ENCODE measurements at regions not wholly inside any gene's neighbourhood (a gene's known extent, or its start where the extent isn't known, plus 50 kb on each side); places are given as distances from the start of the nearest gene placed in this dataset.

DNA sequence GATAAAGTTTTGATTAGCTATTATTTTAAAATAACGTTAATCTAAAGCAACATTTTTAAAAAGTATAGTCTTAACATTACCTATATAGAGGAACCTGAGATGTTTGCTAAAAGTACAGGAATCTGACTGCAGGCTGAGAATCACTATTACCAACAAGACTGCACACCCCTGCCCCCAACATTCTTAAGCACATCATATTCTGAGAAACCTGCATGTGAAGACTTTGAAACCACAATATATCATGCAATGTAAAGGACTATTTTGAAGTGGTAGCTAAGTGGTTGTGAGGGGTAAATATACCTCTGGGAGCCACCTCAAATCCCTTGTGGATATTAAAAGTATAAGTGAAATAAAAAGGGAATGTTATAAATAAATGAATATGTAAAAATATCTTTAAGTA, 119.0 kb upstream of the KLF12 start:
- TF ChIP-seq, protein P1, sequence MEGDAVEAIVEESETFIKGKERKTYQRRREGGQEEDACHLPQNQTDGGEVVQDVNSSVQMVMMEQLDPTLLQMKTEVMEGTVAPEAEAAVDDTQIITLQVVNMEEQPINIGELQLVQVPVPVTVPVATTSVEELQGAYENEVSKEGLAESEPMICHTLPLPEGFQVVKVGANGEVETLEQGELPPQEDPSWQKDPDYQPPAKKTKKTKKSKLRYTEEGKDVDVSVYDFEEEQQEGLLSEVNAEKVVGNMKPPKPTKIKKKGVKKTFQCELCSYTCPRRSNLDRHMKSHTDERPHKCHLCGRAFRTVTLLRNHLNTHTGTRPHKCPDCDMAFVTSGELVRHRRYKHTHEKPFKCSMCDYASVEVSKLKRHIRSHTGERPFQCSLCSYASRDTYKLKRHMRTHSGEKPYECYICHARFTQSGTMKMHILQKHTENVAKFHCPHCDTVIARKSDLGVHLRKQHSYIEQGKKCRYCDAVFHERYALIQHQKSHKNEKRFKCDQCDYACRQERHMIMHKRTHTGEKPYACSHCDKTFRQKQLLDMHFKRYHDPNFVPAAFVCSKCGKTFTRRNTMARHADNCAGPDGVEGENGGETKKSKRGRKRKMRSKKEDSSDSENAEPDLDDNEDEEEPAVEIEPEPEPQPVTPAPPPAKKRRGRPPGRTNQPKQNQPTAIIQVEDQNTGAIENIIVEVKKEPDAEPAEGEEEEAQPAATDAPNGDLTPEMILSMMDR (IDR thresholded peaks at IDR 0.05; ENCODE audit: low read depth, low read length), result no peak
- no peak for TF ChIP-seq POLR2A (IDR thresholded peaks at IDR 0.05; ENCODE audit: extremely low read depth, insufficient read length)

Measured in NB4 (cell line).